H1 (cell line): ENCODE measurements at regions not wholly inside any gene's neighbourhood (a gene's known extent, or its start where the extent isn't known, plus 50 kb on each side); places are given as distances from the start of the nearest gene placed in this dataset.

Source experiments
- CTCF ChIA-PET: fragments of 300-600 bp; sonication (Branson Sonifier 250); formaldehyde crosslinking; loops from one replicate; lab custom pipeline; 2021; ENCODE audit not compliant: partially characterized antibody; lab: Charles Lee
- POLR2A ChIA-PET: fragments of 300-600 bp; sonication (Branson Sonifier 250); formaldehyde crosslinking; loops from one replicate; lab custom pipeline; 2021; ENCODE audit warnings: inconsistent platforms; ENCODE audit not compliant: partially characterized antibody; lab: Charles Lee
- DNase-seq, 2 experiments: peaks; one replicate each; pipeline versions ENCODE4 v3.0.0 to v3.0.0-alpha.2; 2010 to 2022; ENCODE audit warnings: low spot score in 2 of 2, low read depth in 1 of 2, mixed read lengths in 1 of 2
- FAIRE-seq: peaks from 2 replicates; lab custom pipeline; 2011; peaks lifted over from hg19 to GRCh38; lab: Jason Lieb, UNC
- H2AFZ ChIP-seq: 2 replicates; pipeline ENCODE4 v1.8.1; 2012; ENCODE audit warnings: low read length, inconsistent platforms
- H2AK5ac ChIP-seq: 2 replicates; pipeline ENCODE4 v1.6.1; 2013; ENCODE audit warnings: low read depth, low read length
- H2BK120ac ChIP-seq: replicated peaks from 2 replicates; pipeline ENCODE3; 2013; ENCODE audit warnings: low read depth, low read length, inconsistent platforms
- H2BK12ac ChIP-seq: 2 replicates; pipeline ENCODE4 v1.6.1; 2013; ENCODE audit warnings: low read depth, low read length
- H2BK15ac ChIP-seq: 2 replicates; pipeline ENCODE4 v1.6.1; 2013; ENCODE audit warnings: low read length
- H2BK20ac ChIP-seq: 2 replicates; pipeline ENCODE4 v1.6.1; 2013; ENCODE audit warnings: low read length
- H2BK5ac ChIP-seq: 2 replicates; pipeline ENCODE4 v1.6.1; 2013; ENCODE audit warnings: low read depth, low read length
- H3K14ac ChIP-seq: 2 replicates; pipeline ENCODE4 v1.6.1; 2013; ENCODE audit warnings: inconsistent platforms; ENCODE audit not compliant: insufficient read length
- H3K18ac ChIP-seq: 2 replicates; pipeline ENCODE4 v1.6.1; 2013; ENCODE audit warnings: low read length; ENCODE audit errors: extremely low read depth
- H3K23ac ChIP-seq: 2 replicates; pipeline ENCODE4 v1.6.1; 2013; ENCODE audit warnings: inconsistent platforms; ENCODE audit not compliant: insufficient read length
- H3K23me2 ChIP-seq: 2 replicates; pipeline ENCODE4 v1.6.1; 2013; ENCODE audit warnings: low read depth, low read length
- H3K27ac ChIP-seq: 2 replicates; pipeline ENCODE4 v1.6.1; 2011; ENCODE audit warnings: low read depth, low read length, inconsistent platforms
- H3K27me3 ChIP-seq, 4 experiments: replicated peaks in 1 of 4; 1 replicate in 1 of 4; 2 replicates in 3 of 4; pipeline versions ENCODE4 v1.6.1 to v1.8.1; 2011 to 2013; ENCODE audit warnings: low read length in 3 of 4, mild to moderate bottlenecking in 3 of 4, inconsistent platforms in 2 of 4, mixed read lengths in 2 of 4, moderate library complexity in 1 of 4; ENCODE audit not compliant: control insufficient read depth in 3 of 4, insufficient read depth in 3 of 4; ENCODE audit errors: extremely low read depth in 1 of 4
- H3K36me3 ChIP-seq, 4 experiments: 2 replicates each; pipeline versions ENCODE4 v1.6.1 to v1.8.1; 2011 to 2013; ENCODE audit warnings: mild to moderate bottlenecking in 4 of 4, low read length in 3 of 4, moderate library complexity in 2 of 4, control low read depth in 1 of 4, inconsistent platforms in 1 of 4; ENCODE audit not compliant: insufficient read depth in 4 of 4, control insufficient read depth in 2 of 4
- H3K4ac ChIP-seq: replicated peaks from 2 replicates; pipeline ENCODE3; 2013; ENCODE audit warnings: low read length, low read depth, mixed read lengths, inconsistent platforms; ENCODE audit not compliant: insufficient read length
- H3K4me1 ChIP-seq, 4 experiments: replicated peaks in 1 of 4; 1 replicate in 1 of 4; 2 replicates in 3 of 4; pipeline versions ENCODE4 v1.6.1 to v1.8.1; 2011 to 2013; ENCODE audit warnings: low read length in 3 of 4, inconsistent platforms in 2 of 4, mixed read lengths in 1 of 4; ENCODE audit not compliant: insufficient read depth in 4 of 4, control insufficient read depth in 3 of 4
- H3K4me2 ChIP-seq, 2 experiments: 2 replicates each; pipeline versions ENCODE4 v1.6.1 to v1.8.1; 2011 to 2013; ENCODE audit warnings: low read depth in 2 of 2, low read length in 2 of 2, control low read depth in 1 of 2, inconsistent platforms in 1 of 2, mild to moderate bottlenecking in 1 of 2; ENCODE audit not compliant: insufficient read depth in 1 of 2
- H3K4me3 ChIP-seq, 4 experiments: fragments of 200-600, 300-600 bp in 1 of 4; sonication (generic), shearing (Covaris generic), sonication (Bioruptor Twin) in 1 of 4; 2 replicates each; pipeline versions ENCODE4 v1.5.1 to v1.8.1; 2011 to 2016; ENCODE audit warnings: low read length in 4 of 4, low read depth in 3 of 4, control low read depth in 2 of 4, inconsistent platforms in 2 of 4, mild to moderate bottlenecking in 2 of 4, mixed read lengths in 1 of 4, moderate library complexity in 1 of 4; ENCODE audit not compliant: insufficient read depth in 2 of 4; ENCODE audit errors: extremely low read depth in 1 of 4
- H3K56ac ChIP-seq: replicated peaks from 2 replicates; pipeline ENCODE3; 2013; ENCODE audit warnings: low read depth, mild to moderate bottlenecking, mixed read lengths, low read length, inconsistent platforms; ENCODE audit not compliant: insufficient read length
- H3K79me1 ChIP-seq: 2 replicates; pipeline ENCODE4 v1.6.1; 2013; ENCODE audit warnings: low read depth, low read length, control low read depth
- H3K79me2 ChIP-seq, 2 experiments: 2 replicates each; pipeline versions ENCODE4 v1.6.1 to v1.8.1; 2012 to 2013; ENCODE audit warnings: low read length in 2 of 2, mild to moderate bottlenecking in 2 of 2, inconsistent platforms in 1 of 2; ENCODE audit not compliant: insufficient read depth in 2 of 2, control insufficient read depth in 1 of 2
- H3K9ac ChIP-seq, 4 experiments: replicated peaks in 1 of 4; 1 replicate in 1 of 4; 2 replicates in 3 of 4; pipeline versions ENCODE4 v1.6.1 to v1.8.1; 2011 to 2013; ENCODE audit warnings: low read depth in 3 of 4, low read length in 3 of 4, control low read depth in 2 of 4, mild to moderate bottlenecking in 2 of 4, moderate library complexity in 2 of 4, inconsistent platforms in 1 of 4; ENCODE audit errors: extremely low read depth in 1 of 4
- H3K9me3 ChIP-seq, 2 experiments: 2 replicates each; pipeline versions ENCODE4 v1.6.1 to v1.8.1; 2012 to 2013; ENCODE audit warnings: mild to moderate bottlenecking in 2 of 2, moderate library complexity in 2 of 2, control low read depth in 1 of 2, inconsistent platforms in 1 of 2, low read depth in 1 of 2, low read length in 1 of 2, mixed read lengths in 1 of 2; ENCODE audit not compliant: insufficient read depth in 2 of 2
- H4K20me1 ChIP-seq, 2 experiments: replicated peaks in 1 of 2; 2 replicates each; pipeline versions ENCODE3 to v1.8.1; 2011 to 2013; ENCODE audit warnings: inconsistent platforms in 2 of 2, low read length in 2 of 2, mild to moderate bottlenecking in 1 of 2; ENCODE audit not compliant: insufficient read depth in 2 of 2, control insufficient read depth in 1 of 2
- H4K5ac ChIP-seq: 2 replicates; pipeline ENCODE4 v1.6.1; 2013; ENCODE audit warnings: low read length, low read depth, mixed read lengths, inconsistent platforms; ENCODE audit not compliant: insufficient read length
- H4K8ac ChIP-seq: 2 replicates; pipeline ENCODE4 v1.8.0; 2013; ENCODE audit warnings: mild to moderate bottlenecking, moderate library complexity, low read length, inconsistent platforms; ENCODE audit not compliant: insufficient read depth; ENCODE audit errors: extremely low read depth
- H4K91ac ChIP-seq: replicated peaks from 2 replicates; pipeline ENCODE3; 2013; ENCODE audit warnings: low read length, mixed read lengths, inconsistent platforms; ENCODE audit not compliant: insufficient read length
- BCL11A ChIP-seq, 2 experiments: IDR thresholded peaks; one replicate each; pipeline ENCODE4 v1.6.1; 2011; ENCODE audit warnings: low read depth in 2 of 2, low read length in 2 of 2, mild to moderate bottlenecking in 2 of 2
- CEBPB ChIP-seq: IDR thresholded peaks from 2 replicates; pipeline ENCODE4 v1.6.1; 2012; ENCODE audit warnings: low read depth, low read length
- CREB1 ChIP-seq: IDR thresholded peaks from 2 replicates; pipeline ENCODE4 v1.6.1; 2012; ENCODE audit warnings: inconsistent platforms
- GABPA ChIP-seq: IDR thresholded peaks from 2 replicates; pipeline ENCODE4 v1.6.1; 2011; ENCODE audit warnings: mild to moderate bottlenecking, low read length, moderate library complexity, borderline replicate concordance; ENCODE audit not compliant: insufficient read depth
- HDAC2 ChIP-seq, 2 experiments: fragments of 300-600 bp in 1 of 2; sonication (generic) in 1 of 2; IDR thresholded peaks; 2 replicates each; pipeline ENCODE4 v1.6.1; 2011 to 2012; ENCODE audit warnings: low read depth in 2 of 2, low read length in 2 of 2, mild to moderate bottlenecking in 2 of 2, moderate library complexity in 2 of 2, borderline replicate concordance in 1 of 2, inconsistent platforms in 1 of 2
- JUND ChIP-seq: IDR thresholded peaks from 2 replicates; pipeline ENCODE4 v1.6.1; 2011; ENCODE audit warnings: mild to moderate bottlenecking, improper control_type of control experiment, low read length
- PHF8 ChIP-seq: fragments of 200-600 bp; sonication (generic); conservative IDR thresholded peaks from 2 replicates; pipeline ENCODE4 v1.7.1; 2012; ENCODE audit warnings: low read depth, mild to moderate bottlenecking, inconsistent platforms, low read length, moderate library complexity
- POLR2AphosphoS5 ChIP-seq: IDR thresholded peaks from 2 replicates; pipeline ENCODE4 v1.6.1; 2011; ENCODE audit warnings: low read depth, low read length
- POU5F1 ChIP-seq: IDR thresholded peaks from 2 replicates; pipeline ENCODE4 v1.6.1; 2011; ENCODE audit warnings: low read depth, mild to moderate bottlenecking, low read length, moderate library complexity
- RAD21 ChIP-seq, 2 experiments: IDR thresholded peaks in 1 of 2; conservative IDR thresholded peaks in 1 of 2; 2 replicates each; pipeline ENCODE4 v1.6.1; 2011; ENCODE audit warnings: low read depth in 2 of 2, low read length in 2 of 2, improper control_type of control experiment in 1 of 2, inconsistent platforms in 1 of 2, mild to moderate bottlenecking in 1 of 2, moderate library complexity in 1 of 2
- RFX5 ChIP-seq: IDR thresholded peaks from 2 replicates; pipeline ENCODE4 v1.6.1; 2011; ENCODE audit warnings: low read depth, low read length, improper control_type of control experiment, borderline replicate concordance
- RNF2 ChIP-seq: fragments of 200-900, 300-1000 bp; sonication (generic); IDR thresholded peaks from 2 replicates; pipeline ENCODE4 v1.7.1; 2016; ENCODE audit warnings: borderline replicate concordance, low read depth, mild to moderate bottlenecking, antibody characterized with exemption, low read length; ENCODE audit not compliant: poor library complexity, severe bottlenecking; ENCODE audit errors: missing control alignments
- SIRT6 ChIP-seq: IDR thresholded peaks from one replicate; pipeline ENCODE4 v1.7.1; 2012; ENCODE audit warnings: low read length, inconsistent platforms
- WGBS, 2 experiments: shearing (Covaris generic) in 1 of 2; methylation state at CpG; one replicate each; pipeline versions ENCODE4 v1.1.6 to v1.1.7; 2013 to 2015; ENCODE audit warnings: low lambda C conversion rate in 2 of 2, mixed read lengths in 2 of 2, inconsistent platforms in 1 of 2, low coverage in 1 of 2, missing lambda C conversion rate in 1 of 2; ENCODE audit not compliant: insufficient replicate concordance in 2 of 2, insufficient coverage in 1 of 2, insufficient read length in 1 of 2; ENCODE audit errors: extremely low coverage in 1 of 2, missing lambda C conversion rate in 1 of 2; 5-methylcytosine and 5-hydroxymethylcytosine counted together
- TF ChIP-seq, protein P1 (sequence below): IDR thresholded peaks from 2 replicates; pipeline ENCODE4 v1.6.1; 2011; ENCODE audit warnings: low read length, improper control_type of control experiment

DNA sequence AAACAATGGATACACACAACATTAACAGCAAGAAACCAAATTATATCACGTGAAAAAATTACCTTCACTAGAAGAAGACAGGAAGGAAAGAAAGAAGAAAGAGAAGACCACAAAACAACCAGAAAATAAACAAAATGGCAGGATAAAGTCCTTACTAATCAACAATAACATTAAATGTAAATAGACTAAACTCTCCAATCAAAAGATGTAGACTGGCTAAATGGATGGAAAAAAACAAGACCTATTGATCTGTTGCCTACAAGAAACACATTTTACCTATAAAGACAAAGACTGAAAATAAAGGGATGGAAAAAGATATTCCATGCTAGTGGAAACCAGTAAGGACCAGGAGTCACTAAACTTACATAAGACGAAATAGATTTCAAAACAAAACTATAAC, 167.0 kb upstream of the ZC3H15 start:
- FAIRE-seq, result no peak
- Histone ChIP-seq H4K5ac (no peak overlapping the region), H3K9me3 (0 out of 4 replicates have a peak, but pooled peaks cover 0 to 3% of the 10 kb centered on the region in 2 experiments), H3K23me2 (no peaks in the 10 kb centered on the region), H3K18ac (no peak overlapping the region), H3K56ac (no peak overlapping the region), H3K9ac (no peak overlapping the region), H3K79me1 (no peaks in the 10 kb centered on the region), H2AFZ (no peak overlapping the region), H2BK5ac (no peak overlapping the region), H3K4me3 (no peak overlapping the region), H3K79me2 (no peaks in the 10 kb centered on the region), H3K4me1 (no peaks in the 10 kb centered on the region), H3K36me3 (no peaks in the 10 kb centered on the region), H3K4me2 (no peak overlapping the region), H3K27me3 (no peaks in the 10 kb centered on the region), H2BK120ac (no peak overlapping the region), H2BK20ac (no peak overlapping the region), H4K8ac (no peak overlapping the region), H4K20me1 (no peaks in the 10 kb centered on the region), H2AK5ac (no peak overlapping the region), H3K14ac (no peak overlapping the region), H3K23ac (no peak overlapping the region), H2BK15ac (no peak overlapping the region), H3K27ac (no peak overlapping the region), H4K91ac (no peak overlapping the region), H2BK12ac (no peak overlapping the region), H3K4ac (no peak overlapping the region)
- WGBS, 2 experiments, result 82% methylated on average over 2 of the region's 2 CpGs; no CpG with 5 or more reads in 1 of the 2 experiments
- DNase-seq, result no peak
- ChIA-PET POLR2A (no interaction called here), CTCF (no interaction called here)
- TF ChIP-seq RFX5 (no peak), RAD21 (IDR thresholded peaks at IDR 0.05 in 1 of 2, conservative IDR thresholded peaks at IDR 0.05 in 1 of 2; ENCODE audit: low read depth in 2 of 2, low read length in 2 of 2) (no peak), POLR2AphosphoS5 (no peak), SIRT6 (no peak), PHF8 (no peak), BCL11A (IDR thresholded peaks at IDR 0.05; ENCODE audit: low read depth in 2 of 2, low read length in 2 of 2) (no peak), CEBPB (no peak), JUND (no peak), POU5F1 (no peak), HDAC2 (IDR thresholded peaks at IDR 0.05; ENCODE audit: borderline replicate concordance in 1 of 2, low read depth in 2 of 2, low read length in 2 of 2) (no peak), CREB1 (no peak), GABPA (no peak), RNF2 (no peak)
- TF ChIP-seq, protein P1, sequence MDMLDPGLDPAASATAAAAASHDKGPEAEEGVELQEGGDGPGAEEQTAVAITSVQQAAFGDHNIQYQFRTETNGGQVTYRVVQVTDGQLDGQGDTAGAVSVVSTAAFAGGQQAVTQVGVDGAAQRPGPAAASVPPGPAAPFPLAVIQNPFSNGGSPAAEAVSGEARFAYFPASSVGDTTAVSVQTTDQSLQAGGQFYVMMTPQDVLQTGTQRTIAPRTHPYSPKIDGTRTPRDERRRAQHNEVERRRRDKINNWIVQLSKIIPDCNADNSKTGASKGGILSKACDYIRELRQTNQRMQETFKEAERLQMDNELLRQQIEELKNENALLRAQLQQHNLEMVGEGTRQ, result no peak
